DMS153 treated with DMSO at 0.1 percent for 48 hours (cell line): ENCODE measurements at regions not wholly inside any gene's neighbourhood (a gene's known extent, or its start where the extent isn't known, plus 50 kb on each side); places are given as distances from the start of the nearest gene placed in this dataset.
A peak's percentile ranks its signal among the peaks of the same experiment; 100 is the strongest.
"Not testable (repeated sequence)": the region's sequence is repeated elsewhere in the genome, so short reads cannot be mapped to it uniquely, and the experiment has no call there.

Experiments
- DNase-seq: peaks from one replicate; lab custom pipeline; 2025; ENCODE audit not compliant: unreplicated experiment; lab: John Stamatoyannopoulos, UW

DNA sequence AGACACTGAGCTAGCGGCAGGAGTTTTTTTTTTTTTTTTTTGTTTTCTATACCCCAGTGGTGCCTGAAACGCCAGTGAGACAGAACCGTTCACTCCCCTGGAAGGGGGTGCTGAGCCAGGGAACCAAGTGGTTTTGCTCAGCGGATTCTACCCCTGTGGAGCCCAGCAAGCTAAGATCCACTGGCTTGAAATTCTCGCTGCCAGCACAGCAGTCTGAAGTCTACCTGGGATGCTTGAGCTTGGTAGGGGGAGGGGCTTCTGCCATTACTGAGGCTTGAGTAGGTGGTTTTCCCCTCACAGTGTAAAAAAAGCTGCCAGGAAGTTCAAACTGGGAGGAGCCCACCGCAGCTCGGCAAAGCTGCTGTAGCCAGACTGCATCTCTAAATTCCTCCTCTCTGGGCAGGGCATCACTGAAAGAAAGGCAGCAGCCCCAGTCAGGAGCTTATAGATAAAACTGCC is 173.0 kb downstream of the DMAC1 start:
- not testable (repeated sequence) for DNase-seq

DNA sequence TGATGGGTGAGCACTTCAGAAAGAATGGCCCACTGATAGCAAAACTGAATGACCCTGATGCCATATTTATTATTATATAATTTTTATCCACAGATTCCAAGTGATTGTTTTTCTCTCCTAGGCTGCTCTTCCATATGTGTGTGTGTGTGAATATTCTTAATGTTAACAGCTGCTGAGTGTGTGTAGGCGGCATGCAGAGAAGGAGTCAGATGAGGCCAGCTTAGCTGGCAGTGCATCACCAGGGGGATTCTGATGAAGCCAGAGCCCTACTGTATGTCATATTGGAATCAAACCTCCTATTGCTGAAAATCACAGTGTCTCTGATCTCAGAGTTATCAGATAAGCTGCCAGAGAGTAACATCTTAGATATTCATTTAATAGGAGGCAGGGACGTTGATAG is 177.1 kb downstream of the DMAC1 start:
- DNase-seq: no peak

DNA sequence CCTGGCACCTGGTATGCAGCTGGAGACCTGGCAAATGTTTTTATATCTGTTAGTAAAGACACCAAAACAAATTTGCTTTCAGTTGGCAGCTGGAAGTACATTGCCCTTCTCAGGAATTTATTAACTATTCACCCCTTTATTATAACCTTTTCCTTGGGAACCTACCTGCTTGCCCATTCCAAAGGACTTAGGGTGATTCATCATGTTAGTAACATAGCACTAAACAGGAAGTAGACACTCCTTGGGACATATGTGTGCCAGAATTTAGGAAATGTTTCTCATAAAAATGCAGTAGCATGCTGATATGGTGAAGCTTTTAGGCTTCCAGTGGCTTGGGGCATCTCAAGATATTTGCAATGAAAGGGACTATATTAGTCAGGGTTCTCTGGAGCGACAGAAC is 184.2 kb downstream of the DMAC1 start:
- DNase-seq: no peak

DNA sequence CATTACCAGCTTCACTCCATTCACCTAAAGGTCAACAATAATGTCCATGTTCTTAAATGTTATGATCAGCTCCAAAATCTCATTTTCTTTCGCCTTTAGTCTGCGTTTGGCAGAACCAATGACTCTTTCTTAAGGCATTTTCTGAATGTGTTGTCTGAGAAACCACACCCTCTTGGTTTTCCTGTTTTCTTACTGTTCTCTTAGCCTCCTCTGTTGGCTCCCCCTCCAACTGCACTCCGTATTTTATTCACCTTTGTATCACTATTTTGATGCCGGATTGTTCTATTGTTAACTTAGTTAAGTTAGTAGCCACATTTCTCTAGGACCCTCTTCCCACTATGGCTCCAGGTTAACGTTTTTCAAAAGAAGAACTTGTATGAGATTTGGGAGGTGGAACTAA is 185.6 kb downstream of the DMAC1 start:
- no peak for DNase-seq

DNA sequence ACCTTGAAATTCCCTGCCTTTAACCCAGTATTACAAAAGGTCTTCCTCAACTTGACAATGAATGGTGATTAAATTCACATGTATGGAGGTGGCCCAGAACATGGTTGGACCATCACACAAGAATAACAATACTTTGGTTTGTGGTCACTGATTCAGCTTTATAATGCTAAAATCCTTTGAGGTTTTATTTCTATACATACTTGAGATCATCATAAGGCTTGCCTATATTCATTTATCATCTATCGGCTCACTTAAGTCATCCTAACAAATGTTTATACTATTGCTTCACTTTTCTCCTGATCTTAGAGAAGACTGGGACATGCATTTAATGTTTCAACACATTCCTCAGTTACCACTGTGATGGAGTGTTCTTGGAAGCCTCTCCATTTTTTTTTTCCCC is 191.3 kb downstream of the DMAC1 start:
- no peak for DNase-seq

DNA sequence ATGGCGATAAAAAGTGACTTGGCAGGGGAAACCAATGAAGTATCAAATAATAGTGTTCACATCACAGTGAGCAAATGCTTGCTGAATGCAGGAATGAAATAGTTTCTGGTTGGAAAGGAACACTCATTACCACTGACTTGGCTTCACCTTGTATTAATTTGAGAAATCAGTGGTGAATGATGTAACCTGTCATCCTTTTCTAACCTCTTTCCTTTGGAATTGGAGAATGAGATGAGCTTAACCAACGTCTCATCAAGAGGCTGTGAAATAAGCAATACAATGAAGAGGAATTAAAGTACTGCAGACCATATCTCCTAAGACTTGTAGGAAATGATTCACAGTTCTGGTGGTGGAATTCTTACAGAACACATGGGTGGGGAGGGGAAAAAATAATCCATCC is 192.2 kb downstream of the DMAC1 start:
- DNase-seq: no peak

DNA sequence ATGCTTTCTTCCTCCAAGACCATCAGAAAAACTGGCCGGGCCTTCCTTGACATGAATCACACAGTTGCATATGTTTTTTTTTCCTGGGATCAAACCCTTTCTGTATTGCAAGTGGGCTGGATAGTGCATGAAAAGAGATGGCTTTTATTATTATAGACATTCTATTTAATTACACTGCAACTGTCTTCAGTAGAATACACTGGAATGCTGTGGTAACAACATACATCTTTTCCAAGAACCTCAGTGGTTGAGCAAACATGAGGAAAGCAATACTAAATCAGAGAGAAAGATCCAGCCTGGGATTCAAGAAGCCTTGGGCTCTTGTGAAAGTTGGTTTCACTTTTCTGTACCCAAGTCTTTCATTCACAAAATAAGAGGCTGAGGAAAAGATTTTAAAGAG is 193.0 kb downstream of the DMAC1 start:
- DNase-seq: no peak

DNA sequence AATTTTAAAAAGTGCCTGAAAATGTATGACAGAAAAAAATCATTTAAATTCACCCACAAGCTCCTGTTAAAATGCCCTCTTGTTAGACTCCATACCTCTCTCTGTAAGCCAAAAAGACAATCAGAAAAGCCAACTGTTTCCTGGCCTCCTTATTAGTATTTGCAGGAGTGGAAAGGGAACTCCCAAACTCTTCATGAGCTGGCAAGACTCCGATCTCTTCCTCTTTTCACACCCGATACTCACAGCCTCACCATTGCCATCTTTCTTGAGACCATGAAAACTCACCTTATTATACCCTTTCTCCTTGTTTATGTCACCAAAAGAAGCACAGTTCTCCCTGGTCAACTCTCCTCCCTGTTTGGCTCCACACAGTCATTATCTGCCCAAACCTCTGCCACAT is 197.8 kb downstream of the DMAC1 start:
- DNase-seq: no peak

DNA sequence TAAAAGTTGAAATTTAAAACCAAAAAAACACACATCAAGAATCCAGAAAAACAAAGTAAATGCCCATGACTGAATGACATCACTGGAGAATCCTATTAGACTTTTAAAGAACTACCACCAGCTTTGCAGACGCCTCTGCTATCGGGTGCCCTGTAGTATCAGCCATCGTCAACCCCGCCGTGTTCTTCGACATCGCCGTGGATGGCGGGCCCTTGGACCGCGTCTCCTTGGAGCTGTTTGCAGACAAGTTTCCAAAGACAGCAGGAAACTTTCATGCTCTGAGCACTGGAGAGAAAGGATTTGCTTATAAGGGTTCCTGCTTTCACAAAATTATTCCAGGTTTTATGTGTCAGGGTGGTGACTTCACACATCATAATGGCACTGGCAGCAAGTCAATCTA is 201.9 kb downstream of the DMAC1 start:
- DNase-seq: no peak

DNA sequence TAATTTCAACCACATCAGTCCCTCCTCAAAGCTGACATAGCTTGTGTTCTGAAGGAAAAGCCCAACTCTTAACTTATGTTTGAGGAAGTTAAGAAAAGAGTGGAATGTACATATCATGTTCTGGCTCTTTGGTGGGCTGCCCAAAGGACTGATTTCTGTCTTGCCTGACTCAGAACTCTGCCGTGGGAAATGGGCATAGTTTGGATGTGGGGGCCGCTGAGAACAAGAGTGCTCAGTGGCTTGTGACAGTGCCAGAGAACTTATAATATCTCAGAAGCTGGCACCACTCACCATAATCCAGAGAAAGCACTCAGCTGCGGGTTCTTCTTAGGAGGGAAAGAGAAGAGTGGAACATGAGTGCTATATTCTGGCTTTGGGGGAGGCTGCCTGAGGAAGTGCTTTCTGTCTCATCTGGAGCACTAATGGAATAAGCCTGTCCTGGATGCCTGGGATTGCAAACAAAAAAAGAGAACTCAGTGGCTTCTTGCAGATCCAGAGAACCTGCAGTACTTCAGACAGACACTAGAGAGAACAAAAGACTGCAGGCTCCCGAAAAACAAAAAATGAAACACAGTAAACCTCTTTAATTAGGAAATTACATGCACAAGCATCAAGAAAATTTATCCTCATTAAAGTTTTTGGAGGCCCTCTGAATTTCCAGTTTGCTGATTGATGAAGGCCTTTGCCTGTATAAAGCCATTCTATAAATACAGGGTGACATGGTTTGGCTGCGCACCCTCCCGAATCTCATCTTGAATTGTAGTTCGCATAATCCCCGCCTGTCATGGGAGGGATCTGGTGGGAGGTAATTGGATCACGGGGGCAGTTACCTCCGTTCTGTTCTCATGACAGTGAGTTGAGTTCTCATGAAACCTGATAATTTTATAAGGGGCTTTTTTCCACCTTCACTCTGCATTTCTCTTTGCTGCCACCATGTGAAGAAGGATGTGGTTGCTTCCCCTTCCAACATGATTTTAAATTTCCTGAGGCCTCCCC is 207.0 kb downstream of the DMAC1 start:
- DNase-seq: no peak

DNA sequence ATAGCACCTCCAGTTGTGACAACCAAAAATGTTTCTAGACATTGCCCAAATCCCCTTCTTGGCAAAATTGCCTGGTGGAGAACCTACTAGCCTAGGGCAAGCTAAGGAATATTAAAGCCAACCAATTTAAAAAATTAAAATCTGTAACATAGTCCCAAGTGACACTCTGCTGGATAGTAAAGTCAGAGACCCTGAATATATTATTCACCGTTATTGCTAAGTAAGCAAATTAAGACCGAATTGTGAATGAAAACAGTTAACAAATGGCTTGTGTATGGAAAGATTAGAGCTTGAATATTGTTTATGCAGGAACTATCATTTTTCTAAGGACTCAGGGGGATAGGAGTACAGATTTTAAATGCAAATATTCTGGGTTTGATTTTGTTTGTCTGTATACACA is 208.1 kb downstream of the DMAC1 start:
- no peak for DNase-seq

DNA sequence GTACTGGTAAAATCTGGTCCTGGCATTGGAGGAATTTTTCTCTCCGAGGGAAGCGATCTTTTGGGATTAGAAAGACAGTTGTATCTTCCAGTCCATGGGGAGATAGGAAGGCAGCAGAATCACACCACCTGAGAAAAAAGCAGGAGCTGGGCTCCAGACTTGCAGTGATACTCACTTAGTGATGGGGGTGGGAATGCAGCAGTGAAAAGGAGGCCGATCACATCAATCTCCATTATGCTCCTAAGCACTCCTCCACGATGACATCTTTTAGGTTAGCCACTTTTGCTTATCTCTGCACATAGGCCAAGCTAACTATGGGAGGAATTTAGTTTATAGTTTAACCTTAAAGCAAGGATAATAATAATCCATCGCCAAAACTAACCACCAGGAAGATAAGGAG is 219.0 kb downstream of the DMAC1 start:
- no peak for DNase-seq

DNA sequence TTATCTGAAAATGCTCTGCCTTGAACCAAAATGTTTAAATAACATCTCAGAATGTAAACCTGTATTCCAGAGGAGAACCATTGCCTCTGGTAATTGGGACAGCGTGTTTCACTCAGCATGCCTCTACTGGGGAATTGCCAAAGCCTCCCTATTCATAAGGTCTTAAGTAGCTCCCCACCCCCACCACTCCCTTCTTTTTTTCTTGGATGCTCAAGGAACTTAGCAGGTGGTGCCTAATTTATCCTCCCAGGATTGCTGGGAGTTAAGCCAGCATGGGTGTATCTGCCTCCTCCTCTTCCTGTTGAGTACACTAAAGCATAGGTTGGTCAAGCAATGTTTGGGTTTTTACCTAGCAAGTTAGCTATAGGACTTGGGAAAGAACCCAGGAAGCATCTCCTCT is 220.2 kb downstream of the DMAC1 start:
- no peak for DNase-seq

DNA sequence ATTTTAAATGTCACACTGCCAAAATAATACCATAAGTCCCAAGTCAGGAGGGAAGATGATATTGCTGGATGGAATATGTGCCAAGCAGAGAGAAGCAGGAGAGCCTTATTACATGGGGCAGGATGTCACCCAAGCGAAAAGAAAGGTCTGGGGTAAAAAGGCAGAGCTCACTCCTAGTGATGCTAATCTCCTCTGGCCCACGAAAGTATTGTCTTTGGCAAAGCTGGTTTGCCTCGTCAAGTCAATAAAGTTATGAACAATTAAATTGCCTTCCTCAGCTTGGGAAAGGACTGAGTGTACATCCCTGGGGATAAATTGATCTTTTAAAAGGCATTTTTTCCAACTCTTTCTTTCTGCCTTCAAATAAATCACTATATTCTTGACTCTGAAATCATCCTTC is 220.6 kb downstream of the DMAC1 start:
- DNase-seq: no peak

DNA sequence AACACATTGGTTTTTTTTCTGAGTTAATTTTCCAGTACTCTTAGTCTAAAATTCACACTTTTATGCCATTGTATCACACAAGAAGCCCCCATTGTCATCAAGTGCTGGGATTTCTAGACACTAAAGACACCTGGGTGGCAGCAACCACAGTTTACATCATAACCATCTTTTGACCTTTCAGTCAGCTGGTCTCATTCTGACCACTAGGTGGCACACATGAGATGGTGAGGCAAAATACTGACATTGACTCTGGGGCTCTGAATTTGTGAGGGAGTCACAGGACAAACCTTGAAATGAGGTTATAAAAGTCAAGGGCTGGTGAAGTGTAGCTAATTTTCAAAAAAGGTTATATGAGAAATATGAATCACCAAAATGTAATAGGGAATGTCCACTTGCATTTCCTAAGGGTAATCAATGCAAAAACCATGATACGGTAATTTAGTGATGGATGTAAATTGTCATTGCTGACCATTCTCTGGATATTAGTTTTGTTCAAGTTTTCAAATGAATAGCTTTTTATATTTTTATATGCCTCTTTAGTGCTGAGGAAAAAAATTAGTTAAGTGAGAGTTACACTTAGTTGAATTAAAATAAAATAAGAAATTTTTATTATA is 229.4 kb downstream of the DMAC1 start:
- peak; percentile 44 for DNase-seq

DNA sequence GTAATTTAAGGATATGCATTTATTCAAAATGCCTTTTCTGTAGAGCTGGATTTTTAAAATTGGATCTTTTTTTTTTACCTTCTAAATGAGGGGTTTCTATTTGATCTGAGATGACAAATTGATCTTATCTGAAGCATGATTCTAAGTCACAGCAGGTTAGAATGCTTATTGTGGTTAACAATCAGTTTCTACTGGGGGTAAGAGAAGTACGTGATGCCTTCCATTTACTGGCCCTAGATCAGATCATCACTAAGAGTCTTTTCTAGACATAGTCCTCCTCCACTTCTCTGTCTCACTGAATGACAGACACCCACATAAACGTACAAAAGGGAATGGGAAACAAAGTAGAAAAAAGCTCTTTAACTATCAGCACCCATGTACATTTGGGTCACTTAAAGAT is 231.9 kb downstream of the DMAC1 start:
- no peak for DNase-seq

DNA sequence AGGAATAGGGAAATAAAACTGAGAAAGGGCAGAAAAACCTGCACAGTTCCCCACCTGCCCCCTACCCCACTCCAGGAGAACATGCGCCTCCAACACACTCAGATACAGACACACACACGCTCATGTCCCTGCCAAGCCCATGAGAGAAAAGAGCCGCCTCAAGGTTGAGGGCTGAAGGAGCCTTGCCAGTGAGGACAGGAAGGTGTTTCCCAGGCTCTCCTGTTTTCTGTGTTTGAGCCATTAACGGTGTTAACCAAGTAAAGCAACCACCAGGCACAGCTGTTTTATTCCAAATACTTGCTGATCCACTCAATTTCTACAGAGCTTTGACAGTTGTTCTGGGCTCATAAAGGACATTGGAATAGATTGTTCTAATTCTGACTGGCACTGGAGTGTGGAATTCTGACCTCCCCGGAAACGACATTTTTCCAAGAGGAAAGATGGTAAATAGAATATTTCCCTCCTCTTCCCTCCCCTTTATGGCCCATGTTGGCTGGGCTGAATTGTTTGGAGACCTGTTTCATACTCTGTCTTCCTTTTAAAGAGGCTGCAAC is 238.0 kb downstream of the DMAC1 start:
- DNase-seq: no peak

DNA sequence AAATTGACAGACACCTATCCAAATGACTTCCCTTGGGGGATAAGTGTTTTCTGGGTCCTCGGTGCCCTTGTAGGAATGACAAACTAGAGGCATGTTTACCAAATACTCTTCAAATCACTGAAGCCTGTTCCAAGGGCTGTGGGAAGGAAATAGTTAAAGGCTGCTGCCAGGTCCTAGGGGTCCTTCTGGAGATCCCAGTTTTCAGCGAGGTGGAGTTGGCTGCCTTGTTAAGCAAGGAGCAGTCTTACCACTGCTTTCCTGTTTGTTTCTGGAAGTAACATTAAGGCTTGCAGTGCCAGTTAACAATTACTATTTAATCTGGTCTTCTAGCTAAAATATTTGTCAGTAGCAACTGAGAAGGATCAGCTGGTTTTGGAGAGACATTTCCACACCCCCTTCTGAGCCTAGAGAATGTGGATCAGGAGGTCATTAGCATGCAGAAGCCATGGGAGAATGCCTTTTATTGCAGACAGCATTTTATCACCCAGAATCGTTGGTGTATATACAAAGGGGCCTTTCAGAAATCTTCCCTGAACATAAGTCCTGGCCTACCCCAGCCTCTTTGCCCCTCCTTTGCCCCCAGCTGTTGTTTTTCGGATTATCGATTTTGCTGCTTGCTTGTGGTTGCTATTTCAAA is 238.8 kb downstream of the DMAC1 start:
- no peak for DNase-seq

DNA sequence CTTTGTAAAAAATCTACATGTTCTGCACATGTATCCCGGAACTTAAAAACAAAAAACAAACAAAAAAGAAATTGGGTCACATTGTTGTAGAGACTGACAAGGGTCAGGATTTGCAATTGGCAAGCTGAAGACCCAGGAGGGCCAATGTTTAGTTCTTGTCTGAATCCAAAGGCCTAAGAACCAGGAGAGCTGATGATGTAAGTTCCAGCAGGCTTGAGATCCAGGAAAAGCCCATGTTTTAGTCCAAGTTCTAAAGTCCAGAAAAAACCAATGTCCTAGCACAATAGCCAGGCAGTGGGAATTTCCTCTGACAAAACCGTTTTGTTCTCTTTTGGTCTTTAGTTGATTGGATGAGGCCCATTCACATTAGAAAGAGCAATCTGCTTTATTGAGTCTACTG is 244.9 kb downstream of the DMAC1 start:
- DNase-seq: no peak

DNA sequence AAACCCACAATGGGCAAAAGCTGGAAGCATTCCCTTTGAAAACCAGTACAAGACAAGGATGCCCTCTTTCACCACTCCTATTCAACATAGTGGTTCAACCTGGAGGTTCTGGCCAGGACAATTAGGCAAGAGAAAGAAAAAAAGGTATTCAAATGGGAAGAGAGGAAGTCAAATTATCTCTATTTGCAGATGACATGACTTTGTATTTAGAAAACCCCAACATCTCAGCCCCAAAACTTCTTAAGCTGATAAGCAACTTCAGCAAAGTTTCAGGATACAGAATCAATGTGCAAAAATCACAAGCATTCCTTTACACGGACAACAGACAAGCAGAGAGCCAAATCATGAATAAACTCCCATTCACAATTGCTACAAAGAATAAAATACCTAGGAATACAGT is 246.9 kb downstream of the DMAC1 start:
- not testable (repeated sequence) for DNase-seq

DNA sequence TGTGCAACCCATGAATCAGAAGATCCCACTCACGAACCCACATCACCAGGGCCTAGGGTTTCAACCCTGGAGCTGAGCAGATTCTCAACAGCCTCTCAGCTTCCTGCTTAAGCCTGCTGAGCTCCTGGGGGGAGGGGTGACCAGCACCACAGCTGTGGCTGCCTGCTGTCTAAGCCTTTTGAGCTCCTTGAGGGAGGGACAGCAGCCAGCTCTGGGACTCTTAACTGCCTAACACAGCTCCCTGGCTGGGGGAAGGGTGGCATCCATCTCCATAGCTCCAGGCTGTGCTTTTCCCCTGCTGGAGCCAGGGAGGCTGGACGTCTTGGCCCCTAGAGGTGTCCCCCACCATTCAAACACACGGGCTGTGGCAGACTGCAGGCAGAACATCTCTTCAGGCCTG is 250.3 kb downstream of the DMAC1 start:
- no peak for DNase-seq

DNA sequence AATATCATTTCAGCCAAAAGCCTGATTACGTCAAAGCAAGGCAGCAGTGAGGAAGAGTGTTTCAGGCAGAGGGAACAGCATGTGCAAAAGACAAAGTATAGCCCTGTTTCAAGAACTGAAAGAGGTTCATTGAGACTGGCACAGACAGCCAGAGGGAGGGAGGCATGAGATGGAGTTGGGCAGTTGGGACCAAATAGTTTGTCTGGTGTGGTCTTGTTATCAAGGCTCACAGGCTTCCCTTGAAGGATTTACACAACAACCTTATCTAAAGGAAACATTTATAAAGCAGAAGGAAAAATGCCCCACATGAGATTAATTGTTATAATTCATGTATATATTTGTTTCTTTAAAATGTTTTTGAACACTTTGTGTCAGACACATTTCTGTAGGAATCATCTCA is 253.3 kb downstream of the DMAC1 start:
- no peak for DNase-seq
